HCT116 (cell line): ENCODE measurements at regions not wholly inside any gene's neighbourhood (a gene's known extent, or its start where the extent isn't known, plus 50 kb on each side); places are given as distances from the start of the nearest gene placed in this dataset.

Source experiments
- ATAC-seq: fragments of 200-7000 bp; cut with Tn5 transposase; 2 replicates; pipeline ENCODE4 v1.9.1; 2020; ENCODE audit warnings: mild to moderate bottlenecking, moderate library complexity
- BruUV-seq: library from RNA; stranded (reverse); fragments of 400-500 nt; replicated peaks from 2 replicates; lab custom pipeline; 2021; lab: Mats Ljungman, UMichigan
- CTCF ChIA-PET: fragments of 300-600 bp; sonication (Branson Sonifier 250); formaldehyde crosslinking; loops from one replicate; lab custom pipeline; 2021; ENCODE audit warnings: antibody characterized with exemption; lab: Charles Lee
- POLR2A ChIA-PET: fragments of 300-600, 350-600 bp; sonication (Branson Sonifier 250); formaldehyde crosslinking; loops from one replicate; lab custom pipeline; 2021; ENCODE audit warnings: antibody characterized with exemption; lab: Charles Lee
- RAD21 ChIA-PET, 2 experiments: fragments of 300-600 bp; sonication (Branson Sonifier 250); formaldehyde crosslinking; loops; one replicate each; lab custom pipeline; 2023; ENCODE audit warnings: low total read pairs in 2 of 2; ENCODE audit not compliant: uncharacterized antibody in 2 of 2, unreplicated experiment in 2 of 2, low non-redundant PET in 1 of 2; lab: Charles Lee
- DNase-seq: peaks from one replicate; pipeline ENCODE4 v3.0.0-alpha.2; 2010; ENCODE audit warnings: low read depth, low spot score
- H2AFZ ChIP-seq: fragments of 200-600 bp; shearing (Covaris generic), sonication (generic); 2 replicates; pipeline ENCODE4 v1.6.1; 2017; ENCODE audit warnings: low read depth, mixed run types, mixed read lengths, antibody characterized with exemption, low read length; ENCODE audit not compliant: poor library complexity, severe bottlenecking
- H3K27ac ChIP-seq: 2 replicates; pipeline ENCODE4 v1.5.1; 2012; ENCODE audit warnings: low read depth, low read length
- H3K27me3 ChIP-seq: fragments of 200-600 bp; sonication (generic); 2 replicates; pipeline ENCODE4 v1.6.1; 2016; ENCODE audit warnings: mixed run types, low read length, mixed read lengths; ENCODE audit not compliant: insufficient read depth
- H3K36me3 ChIP-seq, 2 experiments: fragments of 200-500 bp in 1 of 2; fragments of 200-600 bp in 1 of 2; sonication (Bioruptor generic) in 1 of 2; sonication (generic) in 1 of 2; 2 replicates each; pipeline versions ENCODE4 v1.5.1 to v1.6.1; 2014 to 2016; ENCODE audit warnings: low read length in 2 of 2, inconsistent platforms in 1 of 2, mixed read lengths in 1 of 2, mixed run types in 1 of 2; ENCODE audit not compliant: insufficient read depth in 2 of 2, control insufficient read depth in 1 of 2
- H3K4me1 ChIP-seq, 2 experiments: fragments of 200-600 bp in 1 of 2; sonication (generic) in 1 of 2; 2 replicates each; pipeline versions ENCODE4 v1.5.1 to v1.6.1; 2012 to 2017; ENCODE audit warnings: low read length in 2 of 2, inconsistent platforms in 1 of 2, mild to moderate bottlenecking in 1 of 2, mixed read lengths in 1 of 2, mixed run types in 1 of 2, moderate library complexity in 1 of 2; ENCODE audit not compliant: insufficient read depth in 2 of 2, control insufficient read depth in 1 of 2
- H3K4me2 ChIP-seq: fragments of 200-600 bp; sonication (generic); 2 replicates; pipeline ENCODE4 v1.6.1; 2017; ENCODE audit warnings: mixed run types, low read length, mixed read lengths
- H3K4me3 ChIP-seq, 2 experiments: fragments of 200-600 bp in 1 of 2; sonication (generic) in 1 of 2; replicated peaks in 1 of 2; 2 replicates each; pipeline ENCODE4 v1.5.1; 2011 to 2016; ENCODE audit warnings: low read length in 2 of 2, control low read depth in 1 of 2, low read depth in 1 of 2, mild to moderate bottlenecking in 1 of 2, mixed read lengths in 1 of 2, mixed run types in 1 of 2
- H3K79me2 ChIP-seq: fragments of 200-600 bp; sonication (generic); 2 replicates; pipeline ENCODE4 v1.6.1; 2017; ENCODE audit warnings: mild to moderate bottlenecking, mixed run types, low read length, moderate library complexity, mixed read lengths; ENCODE audit not compliant: insufficient read depth
- H3K9ac ChIP-seq: fragments of 200-600 bp; sonication (generic); 2 replicates; pipeline ENCODE4 v1.6.1; 2016; ENCODE audit warnings: low read length, mixed read lengths
- H3K9me2 ChIP-seq: fragments of 200-600 bp; sonication (generic), shearing (Covaris generic); 2 replicates; pipeline ENCODE4 v1.6.1; 2017; ENCODE audit warnings: mixed run types, mild to moderate bottlenecking, moderate library complexity; ENCODE audit not compliant: insufficient read depth
- H3K9me3 ChIP-seq, 2 experiments: fragments of 200-500 bp in 1 of 2; fragments of 200-600 bp in 1 of 2; sonication (Bioruptor generic) in 1 of 2; sonication (generic) in 1 of 2; 2 replicates each; pipeline ENCODE4 v1.6.1; 2014 to 2017; ENCODE audit warnings: low read length in 2 of 2, mixed read lengths in 2 of 2, inconsistent platforms in 1 of 2, low read depth in 1 of 2, mild to moderate bottlenecking in 1 of 2, mixed run types in 1 of 2, moderate library complexity in 1 of 2; ENCODE audit not compliant: control insufficient read depth in 1 of 2, insufficient read depth in 1 of 2
- H4K20me1 ChIP-seq: fragments of 200-600 bp; sonication (generic), shearing (Covaris generic); 2 replicates; pipeline ENCODE4 v1.6.1; 2017; ENCODE audit warnings: mixed run types, mild to moderate bottlenecking, moderate library complexity; ENCODE audit not compliant: insufficient read depth
- ATF3 ChIP-seq: IDR thresholded peaks from 2 replicates; pipeline ENCODE4 v1.6.1; 2012
- CBX3 ChIP-seq: IDR thresholded peaks from 2 replicates; pipeline ENCODE4 v1.6.1; 2012; ENCODE audit warnings: low read depth
- CEBPB ChIP-seq: IDR thresholded peaks from 2 replicates; pipeline ENCODE4 v1.6.1; 2012; ENCODE audit warnings: low read depth
- CTCF ChIP-seq, 3 experiments: fragments of 200-600 bp in 1 of 3; sonication (generic) in 1 of 3; IDR thresholded peaks in 2 of 3; conservative IDR thresholded peaks in 1 of 3; 2 replicates each; pipeline ENCODE4 v1.5.1; 2012 to 2017; ENCODE audit warnings: low read depth in 2 of 3, low read length in 2 of 3, antibody characterized with exemption in 1 of 3, borderline replicate concordance in 1 of 3, control low read depth in 1 of 3, mild to moderate bottlenecking in 1 of 3, mixed read lengths in 1 of 3, mixed run types in 1 of 3, moderate library complexity in 1 of 3; ENCODE audit not compliant: insufficient read depth in 1 of 3
- ELF1 ChIP-seq: IDR thresholded peaks from 2 replicates; pipeline ENCODE4 v1.6.1; 2012; ENCODE audit warnings: low read depth, borderline replicate concordance
- EZH2 ChIP-seq: fragments of 200-600 bp; sonication (generic); IDR thresholded peaks from 2 replicates; pipeline ENCODE4 v1.6.1; 2017; ENCODE audit warnings: antibody characterized with exemption, mixed run types
- EZH2phosphoT487 ChIP-seq: fragments of 200-600 bp; IDR thresholded peaks from 2 replicates; pipeline ENCODE4 v1.6.1; 2018; ENCODE audit warnings: antibody characterized with exemption, borderline replicate concordance
- FOSL1 ChIP-seq: IDR thresholded peaks from 2 replicates; pipeline ENCODE4 v1.6.1; 2012; ENCODE audit warnings: low read depth
- POLR2A ChIP-seq: IDR thresholded peaks from 2 replicates; pipeline ENCODE4 v1.7.0; 2011; ENCODE audit warnings: borderline replicate concordance; ENCODE audit not compliant: insufficient read depth, insufficient read length; ENCODE audit errors: extremely low read depth
- POLR2AphosphoS5 ChIP-seq: IDR thresholded peaks from 2 replicates; pipeline ENCODE4 v1.6.1; 2011; ENCODE audit warnings: mild to moderate bottlenecking, low read depth, low read length, moderate library complexity
- RAD21 ChIP-seq: IDR thresholded peaks from 2 replicates; pipeline ENCODE4 v1.6.1; 2012; ENCODE audit warnings: low read depth, mild to moderate bottlenecking
- SIN3A ChIP-seq: IDR thresholded peaks from 2 replicates; pipeline ENCODE4 v1.6.1; 2012; ENCODE audit warnings: low read depth
- SP1 ChIP-seq: IDR thresholded peaks from 2 replicates; pipeline ENCODE4 v1.6.1; 2012; ENCODE audit warnings: low read depth
- SRF ChIP-seq: IDR thresholded peaks from 2 replicates; pipeline ENCODE4 v1.6.1; 2012; ENCODE audit warnings: low read depth
- TCF7L2 ChIP-seq: IDR thresholded peaks from 2 replicates; pipeline ENCODE4 v1.7.0; 2011; ENCODE audit warnings: borderline replicate concordance, inconsistent platforms; ENCODE audit not compliant: insufficient read depth, insufficient read length; ENCODE audit errors: extremely low read depth
- YY1 ChIP-seq: IDR thresholded peaks from 2 replicates; pipeline ENCODE4 v1.6.1; 2011; ENCODE audit warnings: low read length, low read depth, moderate library complexity, mild to moderate bottlenecking; ENCODE audit not compliant: insufficient replicate concordance; ENCODE audit errors: extremely low read depth
- ZFX ChIP-seq: fragments of 450-650 bp; IDR thresholded peaks from 2 replicates; pipeline ENCODE4 v1.6.1; 2017
- intact Hi-C: fragments of 100-400 bp; cut with micrococcal nuclease; formaldehyde crosslinking; loops from 2 replicates; pipeline ENCODE4 v1.10.0; 2022

- no peak for ATAC-seq
- H3K9me2 ChIP-seq: no peaks in the 10 kb centered on the region
- no peak for TF ChIP-seq CBX3
- no peak for TF ChIP-seq ZFX
- no peak for TF ChIP-seq EZH2phosphoT487
- no peak for TF ChIP-seq EZH2
- no peak for TF ChIP-seq POLR2A
- no peak for TF ChIP-seq ATF3
- no peak for TF ChIP-seq SRF
- no peak for TF ChIP-seq SP1
- no peak for TF ChIP-seq CEBPB
- TF ChIP-seq TCF7L2: no peak
- no peak for TF ChIP-seq POLR2AphosphoS5
- TF ChIP-seq YY1: no peak
- TF ChIP-seq FOSL1: no peak
- no peak for TF ChIP-seq ELF1
- TF ChIP-seq SIN3A: no peak
- no peak for TF ChIP-seq RAD21
- no peak for TF ChIP-seq CTCF (IDR thresholded peaks at IDR 0.05 in 2 of 3, conservative IDR thresholded peaks at IDR 0.05 in 1 of 3; ENCODE audit: borderline replicate concordance in 1 of 3, insufficient read depth in 1 of 3, low read depth in 2 of 3, low read length in 2 of 3)
- TF ChIP-seq, all 23 proteins: peak for 0
- H3K4me3 ChIP-seq: no peak overlapping the region
- ChIA-PET POLR2A (no interaction called here), RAD21 (no interaction called here), CTCF (interaction anchor here (1.2 kb wide), 1 partner anchor 1138 kb away, joined by 3 read pairs; no protein-coding TSS in a partner anchor)
- H3K79me2 ChIP-seq: no peaks in the 10 kb centered on the region
- H3K4me2 ChIP-seq: no peak overlapping the region
- peaks cover 0 to 4% of the 10 kb centered on the region in 2 experiments; a peak in 1 of 4 replicates for H3K4me1 ChIP-seq
- no peaks in the 10 kb centered on the region for H3K27me3 ChIP-seq
- intact Hi-C loops: no loop called here
- no peak overlapping the region for H3K27ac ChIP-seq
- DNase-seq: no peak
- H3K36me3 ChIP-seq: no peaks in the 10 kb centered on the region
- no peak overlapping the region for H2AFZ ChIP-seq
- H4K20me1 ChIP-seq: no peaks in the 10 kb centered on the region
- BruUV-seq: no TSS peak
- H3K9me3 ChIP-seq: no peaks in the 10 kb centered on the region
- H3K9ac ChIP-seq: no peak overlapping the region
These were observed 159.2 kb downstream of the PAWR start for GRCh38 chr12:79531518-79531917.
